ENCODE measurements at regions not wholly inside any gene's neighbourhood (a gene's known extent, or its start where the extent isn't known, plus 50 kb on each side); places are given as distances from the start of the nearest gene placed in this dataset.

GRCh38 chr18:2096551-2096950, 474.8 kb downstream of the METTL4 start:
- TF ChIP-seq CTCF (IDR thresholded peaks at IDR 0.05), result no peak
- H3K4me3 ChIP-seq, result no peak overlapping the region
- DNase-seq (ENCODE audit: low spot score), result no peak
- no peak overlapping the region for H3K27ac ChIP-seq
- no peaks in the 10 kb centered on the region for H3K36me3 ChIP-seq
- H3K27me3 ChIP-seq, result no peaks in the 10 kb centered on the region
- H3K4me1 ChIP-seq, result no peaks in the 10 kb centered on the region
- H3K9me3 ChIP-seq, result no peaks in the 10 kb centered on the region

DNA sequence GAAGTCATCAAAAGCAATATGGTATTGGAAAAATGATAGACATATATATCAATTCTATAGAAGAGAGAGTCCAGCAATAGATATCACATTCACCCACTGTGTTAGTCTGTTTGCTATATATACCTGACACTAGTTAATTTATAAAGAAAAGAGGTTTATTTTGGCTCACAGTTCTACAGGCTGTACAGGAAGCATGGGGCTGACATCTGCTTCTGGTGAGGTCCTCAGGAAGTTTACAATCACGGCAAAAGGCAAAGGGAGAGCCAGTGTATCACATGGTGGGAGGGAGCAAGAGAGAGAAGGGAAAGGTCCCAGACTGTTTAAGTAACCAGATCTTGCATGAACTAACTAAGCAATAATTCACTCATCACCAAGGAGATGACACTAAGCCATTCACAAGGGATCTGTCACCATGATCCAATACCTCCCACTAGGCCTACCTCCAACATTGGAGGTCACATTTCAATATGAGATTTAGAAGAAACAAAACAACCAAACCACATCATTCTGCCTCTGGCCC, 470.6 kb downstream of the METTL4 start:
- Histone ChIP-seq H3K27ac (no peak overlapping the region), H3K4me3 (no peak overlapping the region), H3K36me3 (no peaks in the 10 kb centered on the region), H3K27me3 (no peaks in the 10 kb centered on the region), H3K4me1 (no peaks in the 10 kb centered on the region), H3K9me3 (no peaks in the 10 kb centered on the region)
- no peak for DNase-seq (ENCODE audit: low spot score)
- TF ChIP-seq CTCF (IDR thresholded peaks at IDR 0.05), result no peak

GRCh38 chr18:2102022-2102421, 469.3 kb downstream of the METTL4 start:
- H3K36me3 ChIP-seq, result no peaks in the 10 kb centered on the region
- no peaks in the 10 kb centered on the region for H3K27me3 ChIP-seq
- H3K4me1 ChIP-seq, result no peaks in the 10 kb centered on the region
- no peak overlapping the region for H3K4me3 ChIP-seq
- H3K27ac ChIP-seq, result no peak overlapping the region
- TF ChIP-seq CTCF (IDR thresholded peaks at IDR 0.05), result no peak
- no peaks in the 10 kb centered on the region for H3K9me3 ChIP-seq
- no peak for DNase-seq (ENCODE audit: low spot score)

DNA sequence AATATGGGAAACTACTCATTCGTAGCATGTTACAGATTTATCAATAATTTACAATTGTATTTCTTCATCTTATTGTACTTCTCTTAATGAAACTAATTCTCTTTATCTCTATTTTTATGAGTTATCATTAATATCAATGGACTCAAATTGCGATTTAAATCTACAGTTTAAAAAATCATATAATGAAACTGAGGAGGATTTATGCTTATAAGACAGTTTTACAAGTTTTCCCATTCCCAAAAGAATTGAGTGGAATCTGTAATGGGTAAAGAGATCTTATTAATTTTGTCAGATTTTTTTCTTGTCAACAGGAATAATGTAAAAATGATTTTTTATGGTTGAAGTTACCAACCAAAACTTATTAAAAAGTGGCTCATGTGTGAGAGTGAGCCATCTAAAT, 468.0 kb downstream of the METTL4 start:
- Histone ChIP-seq H3K9me3 (no peaks in the 10 kb centered on the region), H3K27ac (no peak overlapping the region), H3K27me3 (no peaks in the 10 kb centered on the region), H3K4me3 (no peak overlapping the region), H3K4me1 (no peaks in the 10 kb centered on the region), H3K36me3 (no peaks in the 10 kb centered on the region)
- no peak for DNase-seq (ENCODE audit: low spot score)
- no peak for TF ChIP-seq CTCF (IDR thresholded peaks at IDR 0.05)

DNA sequence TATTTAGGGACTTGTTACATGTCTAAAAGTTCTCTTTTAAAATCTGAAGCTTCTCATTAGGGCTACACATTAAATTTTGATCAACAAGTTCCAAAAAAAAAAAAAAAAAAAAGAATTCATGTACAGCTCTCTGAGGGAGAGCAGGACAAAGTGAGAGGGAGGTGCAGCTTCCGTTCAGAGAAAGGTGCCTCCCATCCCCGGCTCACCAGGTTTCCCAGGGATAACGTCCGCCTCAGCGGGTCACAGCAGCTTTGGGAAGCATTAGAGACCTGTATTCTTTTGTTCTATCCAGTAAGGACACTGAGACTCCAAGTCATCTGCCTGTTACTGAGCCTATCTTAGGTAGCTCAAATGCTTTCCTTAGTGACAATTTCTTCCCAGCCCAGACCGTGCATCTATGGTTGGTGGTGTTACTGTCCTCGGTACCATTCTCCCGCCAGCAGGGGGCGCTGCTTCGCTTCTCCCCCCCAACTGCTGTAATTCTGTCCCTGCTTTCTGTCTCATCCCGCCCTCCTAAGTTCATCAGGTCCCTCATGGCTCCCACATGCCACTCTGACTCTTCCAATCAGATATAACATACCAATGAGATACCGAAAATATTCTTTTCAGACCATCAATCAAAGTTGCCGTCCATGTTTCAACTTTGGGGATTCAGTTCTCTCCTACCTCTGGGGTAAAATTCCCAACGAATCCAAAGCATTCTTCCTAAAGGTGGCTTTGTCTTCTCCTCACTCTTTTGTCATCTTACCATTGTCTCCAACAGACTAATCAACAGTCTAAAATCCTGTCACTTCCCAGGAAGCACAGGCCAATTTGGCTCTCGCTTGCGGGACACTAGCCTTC, 466.5 kb downstream of the METTL4 start:
- Histone ChIP-seq H3K27me3 (no peaks in the 10 kb centered on the region), H3K9me3 (no peaks in the 10 kb centered on the region), H3K36me3 (no peaks in the 10 kb centered on the region), H3K4me1 (no peaks in the 10 kb centered on the region), H3K4me3 (no peak overlapping the region), H3K27ac (no peak overlapping the region)
- DNase-seq (ENCODE audit: low spot score), result no peak
- peak; percentile 48 to 75 for TF ChIP-seq CTCF (IDR thresholded peaks at IDR 0.05)
